ENCODE measurements at regions not wholly inside any gene's neighbourhood (a gene's known extent, or its start where the extent isn't known, plus 50 kb on each side); places are given as distances from the start of the nearest gene placed in this dataset.

GRCh38 chr5:110038297-110038997, 348.7 kb downstream of the MAN2A1 start:
- no peak for DNase-seq

GRCh38 chr5:110040178-110040577, 350.5 kb downstream of the MAN2A1 start:
- no peak for DNase-seq

DNA sequence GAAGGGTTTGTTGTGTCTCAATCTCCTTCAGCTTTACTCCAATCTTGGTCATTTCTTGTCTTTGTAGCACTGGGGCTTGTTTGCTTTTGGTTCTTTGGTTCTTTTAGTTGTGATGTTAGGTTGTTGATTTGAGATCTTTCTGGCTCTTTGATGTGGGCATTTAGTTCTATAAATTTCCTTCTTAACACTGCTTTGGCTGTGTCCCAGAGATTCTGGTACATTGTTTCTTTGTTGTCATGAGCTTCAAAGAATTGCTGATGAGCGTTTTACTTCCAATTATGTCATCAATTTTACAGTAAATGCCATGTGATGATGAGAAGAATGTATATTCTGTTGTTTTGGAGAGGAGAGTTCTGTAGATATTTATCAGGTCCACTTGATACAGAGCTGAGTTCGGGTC, 353.3 kb downstream of the MAN2A1 start:
- no peak for DNase-seq

GRCh38 chr5:110045158-110045557, 355.4 kb downstream of the MAN2A1 start:
- DNase-seq, result no peak

DNA sequence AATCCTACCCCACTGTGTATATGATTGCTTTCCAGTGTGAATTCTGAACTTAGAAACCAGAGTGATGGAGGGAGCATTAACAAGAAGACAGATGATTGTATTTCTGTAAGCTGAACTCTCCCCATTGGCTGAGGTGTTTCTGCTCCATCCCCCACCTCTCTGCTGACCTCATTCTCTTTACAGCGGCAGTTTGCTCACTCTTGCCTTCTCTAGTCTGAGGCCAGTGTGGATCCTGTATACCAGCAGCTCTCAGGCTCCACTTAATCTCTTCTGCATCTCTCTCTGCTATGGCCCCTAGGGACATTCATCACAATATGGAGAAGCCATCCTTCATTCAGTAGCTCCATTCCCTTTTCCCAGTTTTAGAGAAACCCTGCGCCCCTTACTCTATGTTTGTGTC, 358.8 kb downstream of the MAN2A1 start:
- no peak for DNase-seq

DNA sequence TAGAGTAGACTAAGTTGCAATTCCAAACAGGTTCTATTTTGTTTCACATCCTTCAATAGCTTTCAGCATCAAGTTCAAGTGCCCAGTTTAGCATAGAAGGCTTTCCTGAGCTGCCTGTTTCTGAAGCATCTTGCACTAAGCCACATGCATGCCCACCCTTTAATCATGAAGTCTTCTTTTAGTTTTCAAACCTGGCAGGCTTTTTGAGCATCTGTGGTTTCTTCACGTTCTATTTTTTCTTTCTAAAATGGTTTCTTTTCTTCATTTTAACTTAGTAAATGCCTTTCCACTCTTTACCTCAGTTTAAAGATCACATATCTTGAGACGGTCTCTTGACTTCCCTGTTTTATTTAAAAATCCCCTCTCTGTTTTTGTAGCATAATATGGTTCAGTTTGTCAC, 360.1 kb downstream of the MAN2A1 start:
- DNase-seq, result no peak

DNA sequence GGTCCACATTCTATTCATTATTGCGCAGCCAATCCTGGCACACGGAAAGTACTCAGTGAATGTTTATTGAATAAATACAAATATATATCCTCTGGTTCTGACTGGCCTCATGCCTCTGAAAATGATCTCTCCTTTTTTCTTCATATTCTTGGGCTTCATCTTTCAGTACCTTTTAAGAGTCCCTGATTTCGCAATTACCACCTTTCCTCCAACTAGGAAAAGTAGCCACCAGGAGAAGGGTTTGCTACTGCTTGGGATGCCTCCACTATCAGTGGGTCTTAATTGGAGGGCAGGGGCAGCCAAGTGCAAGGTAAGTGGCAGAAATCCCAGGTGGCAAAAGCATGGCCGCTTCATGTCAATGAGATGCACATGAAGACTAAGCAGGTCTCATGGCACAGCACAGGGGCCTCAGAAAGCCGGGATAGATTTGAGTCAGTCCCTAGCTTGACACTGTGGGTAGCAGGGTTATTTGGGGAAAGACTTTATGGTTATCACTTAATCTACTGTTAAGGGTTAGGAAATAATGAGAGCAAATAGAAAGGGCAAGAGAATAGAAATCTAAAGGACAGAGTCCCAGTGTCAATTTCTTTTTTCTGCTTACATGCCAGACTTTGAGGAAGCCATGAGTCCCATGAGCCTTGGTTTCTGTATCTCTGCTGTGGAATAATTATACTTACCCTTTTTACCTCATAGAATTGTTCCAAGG, 361.1 kb downstream of the MAN2A1 start:
- no peak for DNase-seq

DNA sequence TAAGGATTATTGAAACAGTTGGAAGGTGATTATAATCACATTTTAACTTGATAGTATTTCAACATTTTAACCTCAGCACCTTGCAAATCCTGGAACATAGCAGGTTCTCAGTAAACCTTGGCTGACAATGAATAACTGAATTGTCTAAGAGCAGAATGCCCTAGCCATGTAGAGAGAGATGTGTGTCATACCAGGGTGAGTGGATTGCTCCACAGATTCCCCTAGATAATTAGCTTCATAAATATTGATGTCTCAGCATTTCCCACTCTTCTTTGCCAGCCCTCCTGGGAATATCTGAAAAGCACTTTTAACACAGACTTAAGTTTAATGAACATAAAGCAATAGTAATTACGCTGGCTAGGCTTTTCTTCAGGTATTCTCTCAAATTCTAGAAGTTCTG, 363.5 kb downstream of the MAN2A1 start:
- DNase-seq, result no peak

- DNase-seq, result no peak
Observed at GRCh38 chr5:110053824-110054223, 364.1 kb downstream of the MAN2A1 start.

DNA sequence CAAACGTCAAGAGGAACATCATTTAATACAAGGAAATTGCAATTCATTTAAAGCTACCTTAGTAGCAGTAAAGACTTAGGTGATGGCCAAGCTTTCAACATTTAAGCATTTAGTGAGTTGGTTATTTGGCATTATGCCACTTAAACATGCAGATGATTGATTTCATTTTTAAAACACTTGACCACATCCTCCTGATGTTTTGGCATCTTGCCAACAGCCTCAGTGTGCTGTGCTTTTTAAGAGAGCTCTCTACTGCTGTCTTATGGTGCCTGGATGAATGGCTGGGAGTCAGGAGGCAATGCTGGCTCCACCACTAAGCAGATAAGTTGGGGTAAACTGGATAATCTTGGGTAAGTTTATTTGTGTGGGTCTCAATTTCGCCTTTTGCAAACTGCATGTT, 364.5 kb downstream of the MAN2A1 start:
- DNase-seq, result no peak

GRCh38 chr5:110055302-110055701, 365.6 kb downstream of the MAN2A1 start:
- no peak for DNase-seq

DNA sequence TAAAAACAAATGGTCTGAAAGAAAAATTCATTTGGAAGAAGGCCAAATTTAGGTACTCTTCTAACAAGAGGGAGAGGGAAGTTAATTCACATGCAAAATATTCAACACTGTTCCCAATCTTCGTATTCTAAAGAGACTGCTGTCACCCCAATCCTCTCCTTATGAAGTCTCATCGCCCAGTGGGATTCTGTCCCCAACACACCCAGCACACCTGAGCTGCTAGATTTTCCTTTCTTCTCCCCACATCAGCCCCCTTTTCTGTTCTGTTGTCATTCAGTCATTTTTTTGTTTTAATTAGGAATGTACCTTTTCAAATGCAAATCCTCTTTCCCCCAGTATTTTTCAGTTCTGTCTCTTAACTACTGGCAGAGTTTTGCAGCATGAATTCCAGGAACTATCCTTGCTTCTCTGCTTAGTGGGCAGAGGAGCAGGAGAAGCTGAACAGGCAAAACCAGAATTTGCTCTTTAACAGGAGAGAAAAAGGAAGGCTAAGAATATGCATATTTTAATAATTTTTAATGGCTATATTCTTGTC, 366.9 kb downstream of the MAN2A1 start:
- no peak for DNase-seq

- DNase-seq, result no peak
Observed at GRCh38 chr5:110058175-110058574, 368.4 kb downstream of the MAN2A1 start.

DNA sequence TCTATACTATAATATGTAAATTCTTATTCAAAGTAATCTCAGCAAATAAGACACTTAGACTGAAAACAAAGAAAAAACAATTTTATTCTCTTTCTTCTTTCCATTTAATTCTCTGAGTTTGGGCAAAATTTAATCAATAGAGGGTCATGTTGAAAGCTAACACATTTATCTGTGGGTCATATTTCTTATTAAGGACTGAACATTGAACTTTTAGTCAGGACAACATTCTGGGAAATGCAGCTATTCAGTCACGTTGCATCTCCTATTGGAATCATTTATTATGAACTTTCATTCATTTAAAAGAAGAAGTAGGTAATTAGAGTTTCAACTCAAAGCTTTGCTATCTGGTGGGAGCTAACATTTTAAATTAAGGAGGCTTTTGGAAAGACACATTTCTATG, 372.5 kb downstream of the MAN2A1 start:
- DNase-seq, result no peak

GRCh38 chr5:110063640-110064602, 374.2 kb downstream of the MAN2A1 start:
- DNase-seq, result no peak

GRCh38 chr5:110064603-110065268, 375.0 kb downstream of the MAN2A1 start:
- no peak for DNase-seq

DNA sequence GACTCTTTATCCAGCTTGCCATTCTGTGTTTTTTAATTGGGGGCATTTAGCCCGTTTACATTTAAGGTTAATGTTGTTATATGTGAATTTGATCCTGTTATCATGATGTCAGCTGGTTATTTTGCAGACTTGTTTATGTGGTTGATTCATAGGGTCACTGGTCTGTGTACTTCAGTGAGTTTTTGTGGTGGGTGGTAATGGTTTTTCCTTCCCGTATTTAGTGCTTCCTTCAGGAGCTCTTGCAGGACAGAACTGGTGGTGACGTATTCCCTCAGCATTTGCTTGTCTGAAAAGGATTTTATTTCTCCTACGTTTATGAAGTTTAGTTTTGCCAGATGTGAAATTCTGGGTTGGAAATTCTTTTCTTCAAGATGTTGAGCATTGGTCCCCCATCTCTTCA, 381.1 kb downstream of the MAN2A1 start:
- no peak for DNase-seq

DNA sequence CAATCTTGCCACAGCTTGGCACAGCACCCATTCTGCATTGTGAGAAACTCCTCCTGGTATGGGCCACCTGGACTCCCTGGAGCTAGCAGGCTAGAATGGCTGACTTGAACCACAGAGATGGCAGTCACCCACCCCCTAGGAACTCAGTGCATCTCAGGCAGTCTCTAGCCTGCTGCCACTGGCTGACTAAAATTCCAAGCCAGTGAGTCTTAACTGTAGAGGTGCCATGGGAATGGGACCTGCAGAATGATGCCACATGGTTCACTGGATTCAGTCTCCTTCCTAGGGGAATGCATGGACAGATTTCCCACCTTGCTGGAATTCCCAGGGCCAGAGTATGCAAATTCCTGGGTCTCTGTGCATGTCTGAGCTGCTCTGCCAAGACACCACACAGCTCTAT, 382.9 kb downstream of the MAN2A1 start:
- no peak for DNase-seq

DNA sequence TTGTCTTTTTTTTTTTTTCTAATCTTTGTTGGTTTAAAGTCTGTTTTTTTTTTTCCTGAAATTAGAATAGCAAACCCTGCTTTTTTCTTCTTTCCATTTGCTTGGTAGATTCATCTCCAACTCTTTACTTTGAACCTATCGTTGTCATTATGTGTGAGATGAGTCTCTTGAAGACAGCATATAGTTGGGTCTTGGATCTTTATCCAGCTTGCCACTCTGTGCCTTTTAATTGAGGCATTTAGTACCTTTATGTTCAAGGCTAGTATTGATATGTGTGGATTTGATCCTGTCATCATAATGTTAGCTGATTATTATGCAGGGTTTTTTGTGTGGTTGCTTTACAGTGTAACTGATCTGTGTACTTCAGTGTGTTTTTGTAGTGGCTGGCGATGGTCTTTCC, 383.8 kb downstream of the MAN2A1 start:
- DNase-seq, result no peak

- DNase-seq, result no peak
Observed at GRCh38 chr5:110075656-110076055, 385.9 kb downstream of the MAN2A1 start.

DNA sequence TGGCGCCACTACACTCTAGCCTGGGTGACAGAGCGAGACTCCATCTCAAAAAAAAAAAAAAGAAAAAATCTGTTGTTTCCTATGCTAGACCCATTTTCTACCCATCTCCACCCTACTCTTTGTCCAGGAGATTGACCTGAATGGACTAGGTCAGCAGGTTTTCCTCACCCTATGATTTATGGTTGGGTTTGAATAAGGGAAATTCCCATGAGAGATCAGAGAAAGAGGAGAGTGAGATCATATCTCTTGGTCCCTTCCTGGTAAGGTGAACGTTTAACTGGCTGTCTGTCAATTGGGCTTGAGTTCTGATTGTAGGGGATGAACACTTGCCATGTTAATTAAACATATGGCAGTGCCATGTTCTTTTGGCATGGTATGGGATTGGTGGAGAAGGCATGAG, 387.4 kb downstream of the MAN2A1 start:
- no peak for DNase-seq

DNA sequence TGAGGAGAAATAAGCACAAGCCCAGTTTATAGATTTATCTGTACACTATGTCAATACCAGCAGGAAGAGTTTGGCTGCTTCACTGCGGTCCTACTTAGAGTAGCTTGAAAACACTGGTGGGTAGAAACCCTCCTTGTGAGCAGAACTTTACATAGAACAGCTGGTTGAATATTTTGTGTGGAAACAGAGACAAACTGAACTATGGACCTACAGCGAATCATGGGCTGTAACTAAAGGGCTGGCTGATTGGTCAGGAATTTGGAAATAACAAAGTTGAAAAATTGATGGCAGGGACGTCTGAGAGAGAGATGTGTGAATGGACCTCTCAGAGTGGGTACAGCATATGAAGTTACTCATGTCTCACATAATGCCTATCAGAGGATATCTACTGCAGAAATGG, 392.5 kb downstream of the MAN2A1 start:
- DNase-seq, result no peak

- DNase-seq, result no peak
Observed at GRCh38 chr5:110082863-110083262, 393.1 kb downstream of the MAN2A1 start.
